CD8-positive, alpha-beta memory T cell (primary cell): ENCODE measurements at regions not wholly inside any gene's neighbourhood (a gene's known extent, or its start where the extent isn't known, plus 50 kb on each side); places are given as distances from the start of the nearest gene placed in this dataset.

Source experiments
- CTCF ChIA-PET: fragments of 350-600 bp; sonication (Branson Sonifier 250); formaldehyde crosslinking; loops from one replicate; lab custom pipeline; 2021; ENCODE audit warnings: antibody characterized with exemption; lab: Charles Lee
- POLR2A ChIA-PET: fragments of 350-600 bp; sonication (Branson Sonifier 250); formaldehyde crosslinking; loops from one replicate; lab custom pipeline; 2021; ENCODE audit warnings: antibody characterized with exemption; lab: Charles Lee
- DNase-seq, 5 donors: peaks; one replicate each; pipeline versions ENCODE4 v3.0.0 to v3.0.0-alpha.2; 2020 to 2022; ENCODE audit warnings: mixed read lengths in 1 of 5
- H3K27ac ChIP-seq: one replicate; pipeline ENCODE4 v1.7.0; 2013; ENCODE audit warnings: low read depth, mild to moderate bottlenecking, low read length, moderate library complexity
- H3K27me3 ChIP-seq: 2 replicates; pipeline ENCODE4 v1.7.0; 2013; ENCODE audit warnings: low read length, mild to moderate bottlenecking; ENCODE audit not compliant: insufficient read depth, poor library complexity, severe bottlenecking
- H3K36me3 ChIP-seq: 2 replicates; pipeline ENCODE4 v1.7.0; 2013; ENCODE audit warnings: mild to moderate bottlenecking, low read length, moderate library complexity; ENCODE audit not compliant: insufficient read depth
- H3K4me1 ChIP-seq: 2 replicates; pipeline ENCODE4 v1.7.0; 2013; ENCODE audit warnings: mild to moderate bottlenecking, low read length, moderate library complexity; ENCODE audit not compliant: insufficient read depth
- H3K4me3 ChIP-seq: 2 replicates; pipeline ENCODE4 v1.7.0; 2013; ENCODE audit warnings: mild to moderate bottlenecking, low read length
- H3K9me3 ChIP-seq: 2 replicates; pipeline ENCODE4 v1.7.0; 2013; ENCODE audit warnings: mild to moderate bottlenecking, low read length
- H3K27ac Mint-ChIP-seq, 8 donors: one replicate each; pipeline ENCODE4 v1.8.0; 2020 to 2021; ENCODE audit warnings: mixed read lengths in 8 of 8, mild to moderate bottlenecking in 6 of 8, inconsistent platforms in 3 of 8, moderate library complexity in 3 of 8
- H3K27me3 Mint-ChIP-seq, 2 donors: one replicate each; pipeline ENCODE4 v1.8.0; 2020 to 2021; ENCODE audit warnings: mixed read lengths in 2 of 2, mild to moderate bottlenecking in 1 of 2, moderate library complexity in 1 of 2
- H3K36me3 Mint-ChIP-seq, 3 donors: one replicate each; pipeline ENCODE4 v1.8.0; 2020 to 2021; ENCODE audit warnings: mixed read lengths in 3 of 3, inconsistent platforms in 1 of 3, mild to moderate bottlenecking in 1 of 3
- H3K4me1 Mint-ChIP-seq, 3 donors: one replicate each; pipeline ENCODE4 v1.8.0; 2020 to 2021; ENCODE audit warnings: mixed read lengths in 3 of 3, inconsistent platforms in 1 of 3, mild to moderate bottlenecking in 1 of 3
- H3K4me3 Mint-ChIP-seq, 7 donors: one replicate each; pipeline ENCODE4 v1.8.0; 2020 to 2021; ENCODE audit warnings: mixed read lengths in 7 of 7, mild to moderate bottlenecking in 6 of 7, moderate library complexity in 4 of 7, inconsistent platforms in 2 of 7
- H3K9me3 Mint-ChIP-seq, 5 donors: one replicate each; pipeline ENCODE4 v1.8.0; 2020 to 2022; ENCODE audit warnings: mixed read lengths in 5 of 5, mild to moderate bottlenecking in 3 of 5, moderate library complexity in 2 of 5, inconsistent platforms in 1 of 5

GRCh38 chr4:18932730-18933339 is 911.3 kb upstream of the LCORL start:
- Histone ChIP-seq H3K9me3 (no peaks in the 10 kb centered on the region), H3K27me3 (no peaks in the 10 kb centered on the region), H3K36me3 (no peaks in the 10 kb centered on the region), H3K27ac (no peak overlapping the region), H3K4me1 (no peaks in the 10 kb centered on the region), H3K4me3 (no peak overlapping the region)
- Mint-ChIP-seq H3K27ac (no peak overlapping the region), H3K27me3 (no peaks in the 10 kb centered on the region), H3K4me1 (no peaks in the 10 kb centered on the region), H3K9me3 (peaks cover 0 to 31% (median 7%) of the 10 kb centered on the region in 5 donors), H3K4me3 (no peak overlapping the region), H3K36me3 (no peaks in the 10 kb centered on the region)
- CTCF ChIA-PET: no interaction called here
- POLR2A ChIA-PET: no interaction called here
- no peak for DNase-seq

GRCh38 chr4:18931643-18932377 is 910.3 kb upstream of the LCORL start:
- Histone ChIP-seq H3K9me3 (no peaks in the 10 kb centered on the region), H3K4me1 (no peaks in the 10 kb centered on the region), H3K27me3 (no peaks in the 10 kb centered on the region), H3K36me3 (no peaks in the 10 kb centered on the region), H3K4me3 (no peak overlapping the region), H3K27ac (no peak overlapping the region)
- no peak for DNase-seq
- Mint-ChIP-seq H3K36me3 (no peaks in the 10 kb centered on the region), H3K27ac (no peak overlapping the region), H3K4me3 (no peak overlapping the region), H3K4me1 (no peaks in the 10 kb centered on the region), H3K9me3 (peaks cover 0 to 28% (median 6%) of the 10 kb centered on the region in 5 donors), H3K27me3 (no peaks in the 10 kb centered on the region)
- CTCF ChIA-PET: no interaction called here
- POLR2A ChIA-PET: no interaction called here

- ChIA-PET POLR2A (no interaction called here), CTCF (no interaction called here)
- Histone ChIP-seq H3K4me3 (no peak overlapping the region), H3K27ac (no peak overlapping the region), H3K9me3 (no peaks in the 10 kb centered on the region), H3K4me1 (no peaks in the 10 kb centered on the region), H3K27me3 (no peaks in the 10 kb centered on the region), H3K36me3 (no peaks in the 10 kb centered on the region)
- Mint-ChIP-seq H3K27me3 (no peaks in the 10 kb centered on the region), H3K4me1 (no peaks in the 10 kb centered on the region), H3K9me3 (peaks cover 0 to 23% (median 1%) of the 10 kb centered on the region in 5 donors), H3K4me3 (no peak overlapping the region), H3K36me3 (no peaks in the 10 kb centered on the region), H3K27ac (no peak overlapping the region)
- no peak for DNase-seq
Observed at GRCh38 chr4:18930487-18930886, 908.9 kb upstream of the LCORL start.

GRCh38 chr4:18923496-18924161 is 902.1 kb upstream of the LCORL start:
- H3K27me3 ChIP-seq: no peaks in the 10 kb centered on the region
- Mint-ChIP-seq H3K4me1 (no peaks in the 10 kb centered on the region), H3K36me3 (no peaks in the 10 kb centered on the region), H3K27me3 (peaks cover 0 to 2% of the 10 kb centered on the region in 2 donors), H3K4me3 (no peak overlapping the region), H3K27ac (no peak overlapping the region), H3K9me3 (peaks cover 0 to 33% (median 8%) of the 10 kb centered on the region in 5 donors)
- CTCF ChIA-PET: no interaction called here
- no peak overlapping the region for H3K4me3 ChIP-seq
- no peaks in the 10 kb centered on the region for H3K4me1 ChIP-seq
- POLR2A ChIA-PET: no interaction called here
- H3K27ac ChIP-seq: no peak overlapping the region
- H3K36me3 ChIP-seq: no peaks in the 10 kb centered on the region
- H3K9me3 ChIP-seq: no peaks in the 10 kb centered on the region
- DNase-seq: no peak

- H3K36me3 Mint-ChIP-seq: no peaks in the 10 kb centered on the region
- POLR2A ChIA-PET: no interaction called here
Observed at GRCh38 chr4:18917689-18918088, 896.1 kb upstream of the LCORL start.

GRCh38 chr4:18914182-18914581 is 892.6 kb upstream of the LCORL start:
- no peaks in the 10 kb centered on the region for H3K36me3 Mint-ChIP-seq
- no peaks in the 10 kb centered on the region for H3K27me3 Mint-ChIP-seq
- peaks cover 10 to 46% (median 13%) of the 10 kb centered on the region in 5 donors for H3K9me3 Mint-ChIP-seq

More at GRCh38 chr4:18917689-18918088, 896.1 kb upstream of the LCORL start:
- no peak overlapping the region for H3K27ac Mint-ChIP-seq
- Histone ChIP-seq H3K36me3 (no peaks in the 10 kb centered on the region), H3K4me1 (no peaks in the 10 kb centered on the region), H3K4me3 (no peak overlapping the region), H3K27me3 (no peaks in the 10 kb centered on the region), H3K27ac (no peak overlapping the region), H3K9me3 (no peaks in the 10 kb centered on the region)
- CTCF ChIA-PET: no interaction called here
- H3K4me1 Mint-ChIP-seq: no peaks in the 10 kb centered on the region
- peaks cover 0 to 2% of the 10 kb centered on the region in 2 donors for H3K27me3 Mint-ChIP-seq
- DNase-seq: no peak
- no peak overlapping the region for H3K4me3 Mint-ChIP-seq
- peaks cover 5 to 43% (median 16%) of the 10 kb centered on the region in 5 donors for H3K9me3 Mint-ChIP-seq

GRCh38 chr4:18894928-18895327 is 873.4 kb upstream of the LCORL start:
- no peaks in the 10 kb centered on the region for H3K27me3 ChIP-seq
- no peak for DNase-seq
- H3K36me3 ChIP-seq: no peaks in the 10 kb centered on the region
- no peaks in the 10 kb centered on the region for H3K4me1 ChIP-seq
- Mint-ChIP-seq H3K4me3 (no peak overlapping the region), H3K27me3 (no peaks in the 10 kb centered on the region), H3K4me1 (no peaks in the 10 kb centered on the region), H3K9me3 (peaks cover 0 to 21% (median 5%) of the 10 kb centered on the region in 5 donors), H3K27ac (no peak overlapping the region), H3K36me3 (no peaks in the 10 kb centered on the region)
- no peak overlapping the region for H3K27ac ChIP-seq
- ChIA-PET CTCF (no interaction called here), POLR2A (no interaction called here)
- H3K4me3 ChIP-seq: no peak overlapping the region
- no peaks in the 10 kb centered on the region for H3K9me3 ChIP-seq

More at GRCh38 chr4:18914182-18914581, 892.6 kb upstream of the LCORL start:
- Histone ChIP-seq H3K27me3 (no peaks in the 10 kb centered on the region), H3K27ac (no peak overlapping the region), H3K4me3 (no peak overlapping the region), H3K36me3 (no peaks in the 10 kb centered on the region), H3K9me3 (no peaks in the 10 kb centered on the region), H3K4me1 (no peaks in the 10 kb centered on the region)
- Mint-ChIP-seq H3K27ac (no peak overlapping the region), H3K4me3 (no peak overlapping the region), H3K4me1 (no peaks in the 10 kb centered on the region)
- no peak for DNase-seq
- POLR2A ChIA-PET: no interaction called here
- CTCF ChIA-PET: no interaction called here

- CTCF ChIA-PET: no interaction called here
- Histone ChIP-seq H3K27me3 (no peaks in the 10 kb centered on the region), H3K27ac (no peak overlapping the region), H3K4me3 (no peak overlapping the region), H3K4me1 (no peaks in the 10 kb centered on the region), H3K9me3 (no peaks in the 10 kb centered on the region), H3K36me3 (no peaks in the 10 kb centered on the region)
- H3K9me3 Mint-ChIP-seq: peaks cover 3 to 23% (median 9%) of the 10 kb centered on the region in 5 donors
- H3K27me3 Mint-ChIP-seq: no peaks in the 10 kb centered on the region
- H3K36me3 Mint-ChIP-seq: no peaks in the 10 kb centered on the region
- POLR2A ChIA-PET: no interaction called here
- no peak for DNase-seq
- no peak overlapping the region for H3K4me3 Mint-ChIP-seq
- no peak overlapping the region for H3K27ac Mint-ChIP-seq
- H3K4me1 Mint-ChIP-seq: no peaks in the 10 kb centered on the region
Observed at GRCh38 chr4:18882468-18882867, 860.9 kb upstream of the LCORL start.
